Endothelial cell of umbilical vein (primary cell): ENCODE measurements at regions not wholly inside any gene's neighbourhood (a gene's known extent, or its start where the extent isn't known, plus 50 kb on each side); places are given as distances from the start of the nearest gene placed in this dataset.

Experiments used
- BruUV-seq: library from RNA; stranded (reverse); fragments of 400-500 nt; replicated peaks from 2 replicates; lab custom pipeline; 2021; lab: Mats Ljungman, UMichigan
- CTCF ChIA-PET: fragments of 300-600, 350-600 bp; sonication (Branson Sonifier 250); formaldehyde crosslinking; loops from one replicate; lab custom pipeline; 2021; ENCODE audit warnings: antibody characterized with exemption, inconsistent platforms; lab: Charles Lee
- POLR2A ChIA-PET: fragments of 300-600, 350-600 bp; sonication (Branson Sonifier 250); formaldehyde crosslinking; loops from one replicate; lab custom pipeline; 2021; ENCODE audit warnings: antibody characterized with exemption, inconsistent platforms; lab: Charles Lee
- DNase-seq: peaks from one replicate; pipeline ENCODE4 v3.0.0-alpha.2; 2011; ENCODE audit warnings: low read depth, low spot score
- FAIRE-seq: peaks from 2 replicates; lab custom pipeline; 2011; peaks lifted over from hg19 to GRCh38; lab: Jason Lieb, UNC
- H2AFZ ChIP-seq: 2 replicates; pipeline ENCODE4 v1.6.0; 2012; ENCODE audit warnings: low read depth, low read length, control low read depth, inconsistent platforms
- H3K27ac ChIP-seq: 2 replicates; pipeline ENCODE4 v1.5.1; 2011; ENCODE audit warnings: low read depth, mild to moderate bottlenecking, control low read depth, low read length, moderate library complexity; ENCODE audit not compliant: insufficient read depth
- H3K27me3 ChIP-seq, 2 experiments: 2 replicates each; pipeline versions ENCODE4 v1.6.0 to v1.6.1; 2011; ENCODE audit warnings: low read length in 2 of 2, mixed read lengths in 1 of 2; ENCODE audit not compliant: control insufficient read depth in 2 of 2, insufficient read depth in 2 of 2
- H3K36me3 ChIP-seq, 2 experiments: 2 replicates in 1 of 2; 3 replicates in 1 of 2; pipeline ENCODE4 v1.5.1; 2011; ENCODE audit warnings: low read length in 2 of 2, mild to moderate bottlenecking in 1 of 2, moderate library complexity in 1 of 2; ENCODE audit not compliant: control insufficient read depth in 2 of 2, insufficient read depth in 2 of 2; ENCODE audit errors: extremely low read depth in 1 of 2
- H3K4me1 ChIP-seq: 3 replicates; pipeline ENCODE4 v1.5.1; 2011; ENCODE audit warnings: mild to moderate bottlenecking, low read length; ENCODE audit not compliant: control insufficient read depth, insufficient read depth; ENCODE audit errors: extremely low read depth
- H3K4me2 ChIP-seq: 2 replicates; pipeline ENCODE4 v1.6.1; 2011; ENCODE audit warnings: low read length, control low read depth, mixed read lengths; ENCODE audit not compliant: insufficient read depth
- H3K4me3 ChIP-seq, 3 experiments: fragments of 200-600 bp in 1 of 3; sonication (generic), shearing (Covaris generic) in 1 of 3; replicated peaks in 1 of 3; 2 replicates each; pipeline ENCODE4 v1.5.1; 2011 to 2016; ENCODE audit warnings: control low read depth in 3 of 3, low read length in 3 of 3, mild to moderate bottlenecking in 2 of 3, inconsistent platforms in 1 of 3, low read depth in 1 of 3, moderate library complexity in 1 of 3; ENCODE audit not compliant: insufficient read depth in 1 of 3
- H3K79me2 ChIP-seq: 2 replicates; pipeline ENCODE4 v1.6.0; 2012; ENCODE audit warnings: low read length, inconsistent platforms; ENCODE audit not compliant: control insufficient read depth, insufficient read depth
- H3K9ac ChIP-seq: replicated peaks from 2 replicates; pipeline ENCODE3; 2011; ENCODE audit warnings: low read length, control low read depth; ENCODE audit not compliant: insufficient read depth; ENCODE audit errors: extremely low read depth
- H3K9me1 ChIP-seq: replicated peaks from 3 replicates; pipeline ENCODE4 v1.6.0; 2011; ENCODE audit warnings: mild to moderate bottlenecking, low read length; ENCODE audit not compliant: control insufficient read depth, insufficient read depth; ENCODE audit errors: extremely low read depth
- H3K9me3 ChIP-seq: replicated peaks from 2 replicates; pipeline ENCODE4 v1.5.1; 2012; ENCODE audit warnings: low read length, inconsistent platforms; ENCODE audit not compliant: control insufficient read depth, insufficient read depth
- H4K20me1 ChIP-seq: replicated peaks from 2 replicates; pipeline ENCODE3; 2011; ENCODE audit warnings: mild to moderate bottlenecking, low read length; ENCODE audit not compliant: control insufficient read depth, insufficient read depth; ENCODE audit errors: extremely low read depth
- EZH2 ChIP-seq: IDR thresholded peaks from 2 replicates; pipeline ENCODE4 v1.6.1; 2012; ENCODE audit warnings: borderline replicate concordance, low read depth, mild to moderate bottlenecking, moderate library complexity, low read length, inconsistent platforms; ENCODE audit not compliant: severe bottlenecking
- FOS ChIP-seq: IDR thresholded peaks from 2 replicates; pipeline ENCODE4 v1.6.1; 2011; ENCODE audit warnings: mild to moderate bottlenecking, low read length, moderate library complexity, borderline replicate concordance; ENCODE audit not compliant: insufficient read depth
- GATA2 ChIP-seq: IDR thresholded peaks from 2 replicates; pipeline ENCODE4 v1.7.0; 2011; ENCODE audit warnings: low read depth, mild to moderate bottlenecking, moderate library complexity, mixed read lengths, low read length; ENCODE audit not compliant: insufficient read length, insufficient read depth
- JUN ChIP-seq: IDR thresholded peaks from 2 replicates; pipeline ENCODE4 v1.6.1; 2011; ENCODE audit warnings: borderline replicate concordance, low read depth; ENCODE audit not compliant: insufficient read length, insufficient read depth
- MYC ChIP-seq: IDR thresholded peaks from one replicate; pipeline ENCODE4 v1.6.1; 2011; ENCODE audit warnings: mild to moderate bottlenecking, low read depth, low read length
- POLR2A ChIP-seq: IDR thresholded peaks from 2 replicates; pipeline ENCODE4 v1.6.1; 2012; ENCODE audit warnings: low read depth, mild to moderate bottlenecking, control low read depth, low read length
- POLR2AphosphoS5 ChIP-seq: IDR thresholded peaks from 2 replicates; pipeline ENCODE4 v1.6.1; 2012; ENCODE audit warnings: low read depth, mild to moderate bottlenecking, control low read depth, low read length, moderate library complexity; ENCODE audit not compliant: insufficient read depth
- dilution Hi-C: fragments of 300-500 bp; cut with MboI; formaldehyde crosslinking; loops from one replicate; pipeline ENCODE4 v1.15.0; 2019; ENCODE audit warnings: low sequenced_read_pairs; ENCODE audit not compliant: extremely low pct_ligation_motif_present
- intact Hi-C: fragments of 100-400 bp; cut with micrococcal nuclease; formaldehyde crosslinking; loops from one replicate; pipeline ENCODE4 v1.10.0; 2022
- TF ChIP-seq, protein P1 (sequence below): IDR thresholded peaks from 2 replicates; pipeline ENCODE4 v1.6.1; 2011; ENCODE audit not compliant: insufficient read depth, insufficient read length
- TF ChIP-seq, protein P2 (sequence below), 2 donors: IDR thresholded peaks; 1 replicate in 1 of 2; 2 replicates in 1 of 2; pipeline ENCODE4 v1.5.1; 2011; ENCODE audit warnings: low read length in 2 of 2, mild to moderate bottlenecking in 2 of 2, moderate library complexity in 2 of 2, control low read depth in 1 of 2, inconsistent platforms in 1 of 2, low read depth in 1 of 2; ENCODE audit not compliant: insufficient read depth in 1 of 2; ENCODE audit errors: extremely low read depth in 1 of 2

DNA sequence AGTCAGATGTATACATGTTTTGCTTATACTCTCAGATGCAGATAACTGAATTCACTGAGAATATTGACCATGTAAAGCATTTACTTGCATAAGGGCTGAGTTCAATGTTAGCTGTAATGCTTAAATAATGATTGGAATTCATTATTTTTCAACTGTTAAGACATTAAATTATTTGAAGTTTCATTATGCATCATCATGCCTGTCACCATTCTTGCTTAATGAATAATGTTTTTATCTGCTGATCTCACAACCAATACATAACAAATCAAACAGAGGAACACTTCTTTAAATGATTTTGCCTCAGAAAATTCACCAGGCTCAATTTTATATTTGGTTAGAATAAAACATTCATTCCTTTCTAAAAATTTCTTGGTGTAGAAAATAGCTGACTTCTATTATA lies 233.4 kb downstream of the GPR37 start:
- no peak for FAIRE-seq
- Histone ChIP-seq H3K36me3 (no peaks in the 10 kb centered on the region), H3K79me2 (no peaks in the 10 kb centered on the region), H3K27me3 (no peaks in the 10 kb centered on the region), H3K4me1 (no peaks in the 10 kb centered on the region), H3K9me3 (peaks cover 3% of the 10 kb centered on the region), H3K27ac (no peak overlapping the region), H3K9me1 (no peaks in the 10 kb centered on the region), H3K4me3 (no peak overlapping the region), H3K9ac (no peak overlapping the region), H3K4me2 (no peak overlapping the region), H2AFZ (no peak overlapping the region), H4K20me1 (no peaks in the 10 kb centered on the region)
- ChIA-PET CTCF (no interaction called here), POLR2A (interaction anchor here (0.6 kb wide), 1 partner anchor 98 kb away, joined by 4 read pairs; no protein-coding TSS in a partner anchor)
- DNase-seq, result no peak
- dilution Hi-C loops (no loop called here), intact Hi-C loops (no loop called here)
- TF ChIP-seq GATA2, result no peak
- TF ChIP-seq, protein P1, sequence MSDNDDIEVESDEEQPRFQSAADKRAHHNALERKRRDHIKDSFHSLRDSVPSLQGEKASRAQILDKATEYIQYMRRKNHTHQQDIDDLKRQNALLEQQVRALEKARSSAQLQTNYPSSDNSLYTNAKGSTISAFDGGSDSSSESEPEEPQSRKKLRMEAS, result no peak
- no peak for TF ChIP-seq POLR2AphosphoS5
- no peak for TF ChIP-seq MYC
- no peak for TF ChIP-seq EZH2
- BruUV-seq, result no TSS peak

DNA sequence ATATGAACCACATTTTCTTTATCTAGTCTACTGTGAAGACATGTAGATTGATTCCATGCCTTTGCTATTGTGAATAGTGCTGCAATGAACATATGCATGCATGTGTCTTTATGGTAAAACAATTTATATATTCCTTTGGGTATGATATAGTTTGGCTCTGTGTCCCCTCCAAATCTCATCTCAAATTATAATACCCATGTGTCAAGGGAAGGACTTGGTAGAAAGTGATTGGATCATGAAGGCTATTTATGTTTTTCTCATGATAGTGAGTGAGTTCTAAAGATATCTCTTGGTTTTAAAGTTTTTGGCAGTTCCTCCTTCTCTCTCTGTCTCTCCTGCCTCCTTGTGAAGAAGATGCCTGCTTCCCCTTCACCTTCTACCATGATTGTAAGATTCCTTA lies 248.7 kb downstream of the GPR37 start:
- Histone ChIP-seq H3K4me2 (no peak overlapping the region), H3K36me3 (no peaks in the 10 kb centered on the region), H3K4me3 (no peak overlapping the region), H2AFZ (no peak overlapping the region), H3K9ac (no peak overlapping the region), H3K4me1 (no peaks in the 10 kb centered on the region), H3K27ac (no peak overlapping the region), H4K20me1 (no peaks in the 10 kb centered on the region), H3K27me3 (no peaks in the 10 kb centered on the region), H3K79me2 (no peaks in the 10 kb centered on the region), H3K9me1 (no peaks in the 10 kb centered on the region), H3K9me3 (peaks cover 2% of the 10 kb centered on the region)
- no TSS peak for BruUV-seq
- ChIA-PET CTCF (no interaction called here), POLR2A (no interaction called here)
- intact Hi-C loops, result no loop called here
- no peak for TF ChIP-seq JUN
- TF ChIP-seq, protein P1, result no peak
- TF ChIP-seq GATA2, result no peak
- TF ChIP-seq MYC, result no peak
- TF ChIP-seq, protein P2, sequence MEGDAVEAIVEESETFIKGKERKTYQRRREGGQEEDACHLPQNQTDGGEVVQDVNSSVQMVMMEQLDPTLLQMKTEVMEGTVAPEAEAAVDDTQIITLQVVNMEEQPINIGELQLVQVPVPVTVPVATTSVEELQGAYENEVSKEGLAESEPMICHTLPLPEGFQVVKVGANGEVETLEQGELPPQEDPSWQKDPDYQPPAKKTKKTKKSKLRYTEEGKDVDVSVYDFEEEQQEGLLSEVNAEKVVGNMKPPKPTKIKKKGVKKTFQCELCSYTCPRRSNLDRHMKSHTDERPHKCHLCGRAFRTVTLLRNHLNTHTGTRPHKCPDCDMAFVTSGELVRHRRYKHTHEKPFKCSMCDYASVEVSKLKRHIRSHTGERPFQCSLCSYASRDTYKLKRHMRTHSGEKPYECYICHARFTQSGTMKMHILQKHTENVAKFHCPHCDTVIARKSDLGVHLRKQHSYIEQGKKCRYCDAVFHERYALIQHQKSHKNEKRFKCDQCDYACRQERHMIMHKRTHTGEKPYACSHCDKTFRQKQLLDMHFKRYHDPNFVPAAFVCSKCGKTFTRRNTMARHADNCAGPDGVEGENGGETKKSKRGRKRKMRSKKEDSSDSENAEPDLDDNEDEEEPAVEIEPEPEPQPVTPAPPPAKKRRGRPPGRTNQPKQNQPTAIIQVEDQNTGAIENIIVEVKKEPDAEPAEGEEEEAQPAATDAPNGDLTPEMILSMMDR (IDR thresholded peaks at IDR 0.05; ENCODE audit: extremely low read depth in 1 of 2, insufficient read depth in 1 of 2, low read depth in 1 of 2, low read length in 2 of 2), result no peak
- TF ChIP-seq EZH2, result no peak
- TF ChIP-seq POLR2A, result no peak
- no peak for TF ChIP-seq POLR2AphosphoS5
- TF ChIP-seq FOS, result no peak
- dilution Hi-C loops, result no loop called here
- no peak for DNase-seq
- FAIRE-seq, result no peak
